Fibroblast of mammary gland (primary cell): ENCODE measurements at regions not wholly inside any gene's neighbourhood (a gene's known extent, or its start where the extent isn't known, plus 50 kb on each side); places are given as distances from the start of the nearest gene placed in this dataset.

Experiments
- DNase-seq: peaks from one replicate; pipeline ENCODE4 v3.0.0-alpha.2; 2010; ENCODE audit warnings: low read depth
- H3K4me3 ChIP-seq: 2 replicates; pipeline ENCODE4 v1.5.1; 2011; ENCODE audit warnings: low read depth, mild to moderate bottlenecking, low read length, moderate library complexity; ENCODE audit not compliant: control insufficient read depth
- CTCF ChIP-seq: conservative IDR thresholded peaks from 2 replicates; pipeline ENCODE4 v1.5.1; 2011; ENCODE audit warnings: low read depth, low read length, inconsistent platforms; ENCODE audit not compliant: control insufficient read depth, insufficient read depth

- no peak for DNase-seq
- no peak for TF ChIP-seq CTCF
- no peak overlapping the region for H3K4me3 ChIP-seq
Measured at GRCh38 chr20:57117296-57117695, 149.1 kb downstream of the BMP7 start.

- TF ChIP-seq CTCF = no peak
- H3K4me3 ChIP-seq = no peak overlapping the region
- DNase-seq = no peak
Measured at GRCh38 chr20:57118107-57118769, 148.2 kb downstream of the BMP7 start.
